ENCODE measurements at regions not wholly inside any gene's neighbourhood (a gene's known extent, or its start where the extent isn't known, plus 50 kb on each side); places are given as distances from the start of the nearest gene placed in this dataset.

- TF ChIP-seq CTCF (IDR thresholded peaks at IDR 0.05): no peak
- no peak for TF ChIP-seq ZFX (IDR thresholded peaks at IDR 0.05; ENCODE audit: borderline replicate concordance)
These were observed 153.0 kb downstream of the IRX2 start for GRCh38 chr5:2598503-2598902.
